ENCODE measurements at regions not wholly inside any gene's neighbourhood (a gene's known extent, or its start where the extent isn't known, plus 50 kb on each side); places are given as distances from the start of the nearest gene placed in this dataset.

GRCh38 chr10:28871665-28872064 is 194.3 kb downstream of the BAMBI start:
- no peak overlapping the region for H3K27ac ChIP-seq
- no peaks in the 10 kb centered on the region for H3K9me3 ChIP-seq
- no peaks in the 10 kb centered on the region for H3K27me3 ChIP-seq
- no peaks in the 10 kb centered on the region for H3K4me1 ChIP-seq
- intact Hi-C loops (cut with DNase I; ENCODE audit: low total_unique reads) = no loop called here
- no peaks in the 10 kb centered on the region for H3K36me3 ChIP-seq (ENCODE audit: low read depth, missing control alignments)
- no peak for DNase-seq
- 88 to 91% methylated on average over 4 of the region's 4 CpGs for WGBS, 2 donors
- no peak overlapping the region for H3K4me3 ChIP-seq
- no peak for TF ChIP-seq POLR2A (IDR thresholded peaks at IDR 0.05)
- TF ChIP-seq CTCF (IDR thresholded peaks at IDR 0.05) = no peak

GRCh38 chr10:28872587-28873165 is 195.4 kb downstream of the BAMBI start:
- no peak for TF ChIP-seq CTCF (IDR thresholded peaks at IDR 0.05)
- TF ChIP-seq POLR2A (IDR thresholded peaks at IDR 0.05) = no peak
- intact Hi-C loops (cut with DNase I; ENCODE audit: low total_unique reads) = no loop called here
- Histone ChIP-seq H3K27ac (no peak overlapping the region), H3K4me3 (no peak overlapping the region), H3K9me3 (no peaks in the 10 kb centered on the region), H3K36me3 (ENCODE audit: low read depth, missing control alignments) (no peaks in the 10 kb centered on the region), H3K27me3 (no peaks in the 10 kb centered on the region), H3K4me1 (no peaks in the 10 kb centered on the region)
- DNase-seq = no peak
- 92 to 96% methylated on average over 5 of the region's 5 CpGs for WGBS, 2 donors

- no peak for TF ChIP-seq POLR2A (IDR thresholded peaks at IDR 0.05)
- no peak for TF ChIP-seq CTCF (IDR thresholded peaks at IDR 0.05)
- H3K4me1 ChIP-seq = no peaks in the 10 kb centered on the region
- H3K36me3 ChIP-seq (ENCODE audit: low read depth, missing control alignments) = no peaks in the 10 kb centered on the region
- WGBS, 2 donors = 89 to 96% methylated on average over 4 of the region's 4 CpGs
- no peak for DNase-seq
- H3K27ac ChIP-seq = no peak overlapping the region
- H3K9me3 ChIP-seq = no peaks in the 10 kb centered on the region
- H3K4me3 ChIP-seq = no peak overlapping the region
- intact Hi-C loops (cut with DNase I; ENCODE audit: low total_unique reads) = no loop called here
- H3K27me3 ChIP-seq = no peaks in the 10 kb centered on the region
Observed at GRCh38 chr10:28873540-28873939, 196.2 kb downstream of the BAMBI start.

- Histone ChIP-seq H3K9me3 (no peaks in the 10 kb centered on the region), H3K4me1 (no peaks in the 10 kb centered on the region), H3K27me3 (no peaks in the 10 kb centered on the region), H3K4me3 (no peak overlapping the region), H3K36me3 (ENCODE audit: low read depth, missing control alignments) (no peaks in the 10 kb centered on the region), H3K27ac (no peak overlapping the region)
- no peak for DNase-seq
- WGBS, 2 donors = 90 to 92% methylated on average over 1 of the region's 1 CpG
- TF ChIP-seq CTCF (IDR thresholded peaks at IDR 0.05) (no peak), POLR2A (IDR thresholded peaks at IDR 0.05) (no peak)
- intact Hi-C loops (cut with DNase I; ENCODE audit: low total_unique reads) = no loop called here
Observed at GRCh38 chr10:28874210-28874609, 196.9 kb downstream of the BAMBI start.

- no peak overlapping the region for H3K4me3 ChIP-seq
- intact Hi-C loops (cut with DNase I; ENCODE audit: low total_unique reads) = no loop called here
- no peaks in the 10 kb centered on the region for H3K9me3 ChIP-seq
- no peak for DNase-seq
- H3K27me3 ChIP-seq = no peaks in the 10 kb centered on the region
- no peak overlapping the region for H3K27ac ChIP-seq
- TF ChIP-seq POLR2A (IDR thresholded peaks at IDR 0.05) = no peak
- no peak for TF ChIP-seq CTCF (IDR thresholded peaks at IDR 0.05)
- peaks cover 5% of the 10 kb centered on the region for H3K4me1 ChIP-seq
- no peaks in the 10 kb centered on the region for H3K36me3 ChIP-seq (ENCODE audit: low read depth, missing control alignments)
- 51 to 68% methylated on average over 13 to 14 of the region's 14 CpGs for whole genome bisulfite sequencing, 2 donors
Observed at GRCh38 chr10:28875549-28876081, 198.3 kb downstream of the BAMBI start.
